ENCODE measurements at regions not wholly inside any gene's neighbourhood (a gene's known extent, or its start where the extent isn't known, plus 50 kb on each side); places are given as distances from the start of the nearest gene placed in this dataset.

DNA sequence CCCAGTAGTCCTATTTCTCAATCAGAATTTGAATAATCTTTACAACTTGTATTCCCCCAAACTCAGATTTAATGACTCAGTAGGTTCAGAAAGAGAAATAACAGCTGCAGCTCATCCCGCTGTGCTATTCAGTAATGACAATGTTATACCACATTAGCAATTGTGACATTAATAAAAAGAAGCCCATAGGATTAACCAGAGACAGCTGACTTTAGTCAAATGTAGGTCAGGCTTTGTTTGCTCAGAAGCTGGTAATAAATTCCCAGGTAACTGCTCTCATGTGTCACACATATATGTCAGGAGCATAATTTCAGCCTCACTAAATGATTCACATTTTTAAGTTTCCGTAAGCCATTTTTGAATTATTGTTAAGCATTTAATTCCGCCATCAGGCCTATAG lies 222.0 kb upstream of the UBE2E2 start:
- Histone ChIP-seq H2BK12ac (ENCODE audit: low read length) (no peak overlapping the region), H3K14ac (ENCODE audit: low read length) (no peak overlapping the region), H2AK5ac (ENCODE audit: low read depth, low read length) (no peak overlapping the region), H2BK5ac (ENCODE audit: low read length) (no peak overlapping the region), H3K4ac (ENCODE audit: low read length) (no peak overlapping the region), H2BK15ac (ENCODE audit: low read length) (no peak overlapping the region), H3K27ac (replicated peaks; ENCODE audit: low read length) (no peak overlapping the region), H3K79me1 (ENCODE audit: low read depth, low read length) (no peaks in the 10 kb centered on the region), H3K9me3 (replicated peaks in 1 of 2; ENCODE audit: control insufficient read depth in 2 of 2, insufficient read depth in 1 of 2, low read depth in 1 of 2, low read length in 2 of 2) (peaks cover 0 to 2% of the 10 kb centered on the region in 2 donors), H3K27me3 (ENCODE audit: control insufficient read depth in 3 of 3, insufficient read depth in 3 of 3, low read depth in 1 of 3, low read length in 3 of 3) (no peaks in the 10 kb centered on the region), H3K4me3 (ENCODE audit: low read length in 2 of 2) (no peak overlapping the region), H3K36me3 (replicated peaks in 1 of 2; ENCODE audit: control insufficient read depth in 2 of 2, insufficient read depth in 2 of 2, low read length in 2 of 2) (no peaks in the 10 kb centered on the region), H4K91ac (ENCODE audit: low read depth, low read length, poor library complexity) (no peak overlapping the region), H3K23ac (ENCODE audit: low read depth, low read length, poor library complexity) (no peak overlapping the region), H3K4me1 (ENCODE audit: control insufficient read depth in 2 of 2, insufficient read depth in 1 of 2, low read depth in 1 of 2, low read length in 2 of 2) (peaks cover 0 to 6% of the 10 kb centered on the region in 2 donors), H3K18ac (ENCODE audit: low read length) (no peak overlapping the region), H4K8ac (ENCODE audit: low read depth, low read length) (no peak overlapping the region), H3K4me2 (ENCODE audit: insufficient read depth, low read length, poor library complexity, severe bottlenecking) (no peak overlapping the region), H3K9ac (ENCODE audit: low read depth, low read length, poor library complexity) (no peak overlapping the region), H2AFZ (ENCODE audit: low read length) (no peak overlapping the region), H2BK120ac (ENCODE audit: low read depth, low read length) (no peak overlapping the region)
- WGBS, 2 donors (ENCODE audit: extremely low coverage in 2 of 2, insufficient read length in 2 of 2, insufficient replicate concordance in 1 of 2): no CpG with 5 or more reads among the region's 3 CpGs
- no peak for DNase-seq (ENCODE audit: low spot score)

GRCh38 chr3:22981861-22982260 lies 221.3 kb upstream of the UBE2E2 start:
- no peak overlapping the region for H2BK5ac ChIP-seq (ENCODE audit: low read length)
- H4K8ac ChIP-seq (ENCODE audit: low read depth, low read length): no peak overlapping the region
- H3K27me3 ChIP-seq (ENCODE audit: control insufficient read depth in 3 of 3, insufficient read depth in 3 of 3, low read depth in 1 of 3, low read length in 3 of 3): no peaks in the 10 kb centered on the region
- no CpG with 5 or more reads among the region's 2 CpGs for WGBS, 2 donors (ENCODE audit: extremely low coverage in 2 of 2, insufficient read length in 2 of 2, insufficient replicate concordance in 1 of 2)
- no peak overlapping the region for H3K4me3 ChIP-seq (ENCODE audit: low read length in 2 of 2)
- H2BK12ac ChIP-seq (ENCODE audit: low read length): no peak overlapping the region
- H4K91ac ChIP-seq (ENCODE audit: low read depth, low read length, poor library complexity): no peak overlapping the region
- no peak overlapping the region for H2BK120ac ChIP-seq (ENCODE audit: low read depth, low read length)
- H2AFZ ChIP-seq (ENCODE audit: low read length): no peak overlapping the region
- no peak overlapping the region for H3K27ac ChIP-seq (replicated peaks; ENCODE audit: low read length)
- no peaks in the 10 kb centered on the region for H3K79me1 ChIP-seq (ENCODE audit: low read depth, low read length)
- no peaks in the 10 kb centered on the region for H3K36me3 ChIP-seq (replicated peaks in 1 of 2; ENCODE audit: control insufficient read depth in 2 of 2, insufficient read depth in 2 of 2, low read length in 2 of 2)
- no peak overlapping the region for H3K4me2 ChIP-seq (ENCODE audit: insufficient read depth, low read length, poor library complexity, severe bottlenecking)
- H3K23ac ChIP-seq (ENCODE audit: low read depth, low read length, poor library complexity): no peak overlapping the region
- H3K9me3 ChIP-seq (replicated peaks in 1 of 2; ENCODE audit: control insufficient read depth in 2 of 2, insufficient read depth in 1 of 2, low read depth in 1 of 2, low read length in 2 of 2): peaks cover 0 to 2% of the 10 kb centered on the region in 2 donors
- H2AK5ac ChIP-seq (ENCODE audit: low read depth, low read length): no peak overlapping the region
- no peak overlapping the region for H3K9ac ChIP-seq (ENCODE audit: low read depth, low read length, poor library complexity)
- no peak overlapping the region for H3K4ac ChIP-seq (ENCODE audit: low read length)
- no peak overlapping the region for H3K14ac ChIP-seq (ENCODE audit: low read length)
- DNase-seq (ENCODE audit: low spot score): no peak
- H3K18ac ChIP-seq (ENCODE audit: low read length): no peak overlapping the region
- H3K4me1 ChIP-seq (ENCODE audit: control insufficient read depth in 2 of 2, insufficient read depth in 1 of 2, low read depth in 1 of 2, low read length in 2 of 2): peaks cover 0 to 6% of the 10 kb centered on the region in 2 donors
- no peak overlapping the region for H2BK15ac ChIP-seq (ENCODE audit: low read length)

GRCh38 chr3:22982981-22983587 lies 220.0 kb upstream of the UBE2E2 start:
- no peak overlapping the region for H3K4me3 ChIP-seq (ENCODE audit: low read length in 2 of 2)
- no peak overlapping the region for H3K9ac ChIP-seq (ENCODE audit: low read depth, low read length, poor library complexity)
- no peak overlapping the region for H3K18ac ChIP-seq (ENCODE audit: low read length)
- no peak overlapping the region for H2AK5ac ChIP-seq (ENCODE audit: low read depth, low read length)
- no peak overlapping the region for H3K4me2 ChIP-seq (ENCODE audit: insufficient read depth, low read length, poor library complexity, severe bottlenecking)
- H2BK12ac ChIP-seq (ENCODE audit: low read length): no peak overlapping the region
- H3K4me1 ChIP-seq (ENCODE audit: control insufficient read depth in 2 of 2, insufficient read depth in 1 of 2, low read depth in 1 of 2, low read length in 2 of 2): peaks cover 0 to 6% of the 10 kb centered on the region in 2 donors
- no peaks in the 10 kb centered on the region for H3K27me3 ChIP-seq (ENCODE audit: control insufficient read depth in 3 of 3, insufficient read depth in 3 of 3, low read depth in 1 of 3, low read length in 3 of 3)
- H2BK5ac ChIP-seq (ENCODE audit: low read length): no peak overlapping the region
- H3K14ac ChIP-seq (ENCODE audit: low read length): no peak overlapping the region
- no peak overlapping the region for H2BK15ac ChIP-seq (ENCODE audit: low read length)
- H3K4ac ChIP-seq (ENCODE audit: low read length): no peak overlapping the region
- H3K36me3 ChIP-seq (replicated peaks in 1 of 2; ENCODE audit: control insufficient read depth in 2 of 2, insufficient read depth in 2 of 2, low read length in 2 of 2): no peaks in the 10 kb centered on the region
- no peak for DNase-seq (ENCODE audit: low spot score)
- no peaks in the 10 kb centered on the region for H3K9me3 ChIP-seq (replicated peaks in 1 of 2; ENCODE audit: control insufficient read depth in 2 of 2, insufficient read depth in 1 of 2, low read depth in 1 of 2, low read length in 2 of 2)
- no peak overlapping the region for H2BK120ac ChIP-seq (ENCODE audit: low read depth, low read length)
- H3K23ac ChIP-seq (ENCODE audit: low read depth, low read length, poor library complexity): no peak overlapping the region
- no peak overlapping the region for H3K27ac ChIP-seq (replicated peaks; ENCODE audit: low read length)
- no peak overlapping the region for H4K91ac ChIP-seq (ENCODE audit: low read depth, low read length, poor library complexity)
- WGBS, 2 donors (ENCODE audit: extremely low coverage in 2 of 2, insufficient read length in 2 of 2, insufficient replicate concordance in 1 of 2): no CpG with 5 or more reads among the region's 7 CpGs
- H3K79me1 ChIP-seq (ENCODE audit: low read depth, low read length): no peaks in the 10 kb centered on the region
- no peak overlapping the region for H4K8ac ChIP-seq (ENCODE audit: low read depth, low read length)
- H2AFZ ChIP-seq (ENCODE audit: low read length): no peak overlapping the region

DNA sequence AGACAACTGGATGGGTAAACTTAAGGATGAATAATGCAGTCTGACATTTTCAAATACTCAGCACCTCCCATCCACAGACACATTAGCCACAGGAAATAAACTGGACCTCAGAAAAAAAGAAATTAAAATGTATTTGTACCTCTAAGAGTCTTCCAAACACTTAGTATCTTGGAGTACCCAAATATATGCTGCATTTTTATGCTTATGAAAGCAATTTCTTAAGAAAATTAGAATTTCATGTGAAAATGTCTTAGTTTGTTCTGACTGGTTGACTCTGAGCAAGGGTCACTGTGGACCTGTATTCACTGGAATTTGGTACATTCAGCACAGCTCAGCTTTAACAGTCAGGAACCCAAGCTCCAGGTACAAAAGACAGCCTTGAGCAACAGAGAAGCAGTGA lies 216.2 kb upstream of the UBE2E2 start:
- no peak overlapping the region for H4K8ac ChIP-seq (ENCODE audit: low read depth, low read length)
- no peaks in the 10 kb centered on the region for H3K36me3 ChIP-seq (replicated peaks in 1 of 2; ENCODE audit: control insufficient read depth in 2 of 2, insufficient read depth in 2 of 2, low read length in 2 of 2)
- no peaks in the 10 kb centered on the region for H3K79me1 ChIP-seq (ENCODE audit: low read depth, low read length)
- peaks cover 0 to 1% (median 0%) of the 10 kb centered on the region in 3 experiments for H3K27me3 ChIP-seq (ENCODE audit: control insufficient read depth in 3 of 3, insufficient read depth in 3 of 3, low read depth in 1 of 3, low read length in 3 of 3)
- H2AFZ ChIP-seq (ENCODE audit: low read length): no peak overlapping the region
- DNase-seq (ENCODE audit: low spot score): no peak
- no peak overlapping the region for H2BK120ac ChIP-seq (ENCODE audit: low read depth, low read length)
- peaks cover 0 to 3% of the 10 kb centered on the region in 2 donors for H3K9me3 ChIP-seq (replicated peaks in 1 of 2; ENCODE audit: control insufficient read depth in 2 of 2, insufficient read depth in 1 of 2, low read depth in 1 of 2, low read length in 2 of 2)
- H4K91ac ChIP-seq (ENCODE audit: low read depth, low read length, poor library complexity): no peak overlapping the region
- H2BK15ac ChIP-seq (ENCODE audit: low read length): no peak overlapping the region
- no peak overlapping the region for H2BK5ac ChIP-seq (ENCODE audit: low read length)
- no peak overlapping the region for H3K4me2 ChIP-seq (ENCODE audit: insufficient read depth, low read length, poor library complexity, severe bottlenecking)
- no peak overlapping the region for H2BK12ac ChIP-seq (ENCODE audit: low read length)
- H3K4me1 ChIP-seq (ENCODE audit: control insufficient read depth in 2 of 2, insufficient read depth in 1 of 2, low read depth in 1 of 2, low read length in 2 of 2): peaks cover 0 to 2% of the 10 kb centered on the region in 2 donors
- no peak overlapping the region for H3K4ac ChIP-seq (ENCODE audit: low read length)
- H3K27ac ChIP-seq (replicated peaks; ENCODE audit: low read length): no peak overlapping the region
- no peak overlapping the region for H2AK5ac ChIP-seq (ENCODE audit: low read depth, low read length)
- H3K9ac ChIP-seq (ENCODE audit: low read depth, low read length, poor library complexity): no peak overlapping the region
- H3K4me3 ChIP-seq (ENCODE audit: low read length in 2 of 2): no peak overlapping the region
- H3K14ac ChIP-seq (ENCODE audit: low read length): no peak overlapping the region
- H3K23ac ChIP-seq (ENCODE audit: low read depth, low read length, poor library complexity): no peak overlapping the region
- H3K18ac ChIP-seq (ENCODE audit: low read length): no peak overlapping the region
